ENCODE measurements at regions not wholly inside any gene's neighbourhood (a gene's known extent, or its start where the extent isn't known, plus 50 kb on each side); places are given as distances from the start of the nearest gene placed in this dataset.

DNA sequence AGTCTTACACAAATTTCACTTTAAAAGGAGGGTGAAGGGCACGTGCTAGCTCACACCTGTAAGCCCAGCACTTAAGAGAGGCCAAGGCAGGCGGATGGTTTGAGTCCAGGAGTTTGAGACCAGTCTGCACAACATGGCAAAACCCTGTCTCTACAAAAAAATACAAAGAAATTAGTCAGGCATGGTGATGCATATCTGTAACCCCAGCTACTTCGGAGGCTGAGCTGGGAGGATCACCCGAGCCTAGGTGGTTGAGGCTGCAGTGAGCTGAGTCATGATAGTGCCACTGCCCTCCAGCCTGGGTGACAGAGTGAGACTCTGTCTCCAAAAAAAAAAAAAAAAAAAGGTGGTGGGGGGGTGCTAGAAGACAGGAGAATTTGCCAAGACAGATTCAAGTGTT, 237.3 kb upstream of the KLF14 start:
- no peak for DNase-seq

- DNase-seq: no peak
Measured at GRCh38 chr7:130972201-130972600, 238.2 kb upstream of the KLF14 start.

GRCh38 chr7:130973637-130974036, 239.6 kb upstream of the KLF14 start:
- no peak for DNase-seq

DNA sequence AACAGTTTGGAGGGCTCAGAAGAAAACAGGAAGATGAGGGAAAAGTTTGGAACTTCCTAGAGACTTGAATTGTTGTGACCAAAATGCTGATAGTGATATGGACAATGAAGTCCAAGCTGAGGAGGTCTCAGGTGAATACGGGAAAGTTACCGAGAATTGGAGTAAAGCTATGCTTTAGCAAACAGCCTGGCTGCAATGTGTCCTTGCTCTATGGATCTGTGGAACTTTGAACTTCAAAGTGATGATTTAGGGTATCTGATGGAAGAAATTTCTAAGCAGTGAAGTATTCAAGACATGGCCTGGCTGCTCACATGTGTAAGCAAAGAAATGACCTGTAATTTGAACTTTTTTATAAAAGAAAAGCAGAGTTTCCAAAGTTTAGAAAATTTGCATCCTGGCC, 240.2 kb upstream of the KLF14 start:
- DNase-seq: no peak

DNA sequence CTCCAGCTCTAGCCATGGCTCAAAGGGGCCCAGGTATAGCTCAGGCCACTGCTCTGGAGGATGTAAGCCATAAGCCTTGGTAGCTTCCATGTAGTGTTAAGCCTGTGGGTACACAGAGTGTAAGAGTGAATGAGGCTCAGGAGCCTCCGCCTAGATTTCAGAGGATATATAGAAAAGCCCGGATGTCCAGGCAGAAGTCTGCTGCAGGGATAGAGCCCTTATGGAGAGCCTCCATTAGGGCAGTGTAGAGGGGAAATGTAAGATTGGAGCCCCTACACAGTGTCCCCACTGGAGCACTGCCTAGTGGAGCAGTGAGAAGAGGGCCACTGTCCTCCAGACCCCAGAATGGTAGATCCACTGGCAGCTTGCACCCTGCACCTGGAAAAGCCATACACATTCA, 240.8 kb upstream of the KLF14 start:
- DNase-seq: no peak

DNA sequence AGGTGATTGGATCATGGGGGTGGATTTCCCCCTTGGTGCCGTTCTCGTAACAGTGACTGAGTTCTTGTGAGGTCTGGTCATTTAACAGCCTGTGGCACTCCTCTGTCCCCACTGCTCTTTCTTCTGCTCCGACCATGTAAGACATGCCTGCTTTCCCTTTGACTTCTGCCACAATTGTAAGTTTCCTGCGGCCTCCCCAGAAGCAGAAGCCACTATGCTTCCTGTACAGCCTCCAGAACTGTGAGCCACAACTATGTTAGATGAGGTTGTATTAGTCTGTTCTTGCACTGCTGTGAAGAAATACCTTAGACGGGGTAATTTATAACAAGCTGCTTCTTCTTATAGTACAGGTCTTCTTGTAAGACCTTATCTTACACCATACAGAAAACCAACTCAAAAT, 241.7 kb upstream of the KLF14 start:
- no peak for DNase-seq

GRCh38 chr7:130982160-130982638, 248.2 kb upstream of the KLF14 start:
- DNase-seq: peak; percentile 40

- DNase-seq: no peak
Measured at GRCh38 chr7:130982651-130983050, 248.6 kb upstream of the KLF14 start.

GRCh38 chr7:130985361-130985760, 251.4 kb upstream of the KLF14 start:
- no peak for DNase-seq

DNA sequence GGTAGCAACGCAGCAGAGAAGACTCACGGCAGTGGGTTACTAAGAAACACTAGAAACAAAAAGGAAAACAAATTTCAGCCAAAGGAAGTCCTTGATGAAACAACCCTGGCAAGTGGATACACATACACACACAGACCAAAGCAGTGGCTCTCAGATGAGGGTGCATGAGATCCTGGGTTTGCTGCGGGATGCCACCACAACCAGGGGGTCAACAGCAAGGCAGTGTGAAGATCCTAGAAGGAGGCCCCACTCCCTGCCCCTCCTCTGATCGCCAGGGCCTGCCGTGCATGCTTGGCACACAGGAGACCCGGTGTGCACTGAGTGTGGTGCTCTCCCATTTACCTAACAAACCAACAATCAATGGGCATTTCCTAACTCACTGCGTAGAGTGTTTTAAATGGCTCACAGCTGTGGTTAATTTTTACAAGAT, 252.3 kb upstream of the KLF14 start:
- no peak for DNase-seq

- DNase-seq: no peak
Measured at GRCh38 chr7:130987092-130987491, 253.1 kb upstream of the KLF14 start.

GRCh38 chr7:130988443-130988842, 254.4 kb upstream of the KLF14 start:
- no peak for DNase-seq

GRCh38 chr7:130989101-130989795, 255.2 kb upstream of the KLF14 start:
- DNase-seq: no peak

- DNase-seq: no peak
Measured at GRCh38 chr7:130990178-130990832, 256.3 kb upstream of the KLF14 start.

DNA sequence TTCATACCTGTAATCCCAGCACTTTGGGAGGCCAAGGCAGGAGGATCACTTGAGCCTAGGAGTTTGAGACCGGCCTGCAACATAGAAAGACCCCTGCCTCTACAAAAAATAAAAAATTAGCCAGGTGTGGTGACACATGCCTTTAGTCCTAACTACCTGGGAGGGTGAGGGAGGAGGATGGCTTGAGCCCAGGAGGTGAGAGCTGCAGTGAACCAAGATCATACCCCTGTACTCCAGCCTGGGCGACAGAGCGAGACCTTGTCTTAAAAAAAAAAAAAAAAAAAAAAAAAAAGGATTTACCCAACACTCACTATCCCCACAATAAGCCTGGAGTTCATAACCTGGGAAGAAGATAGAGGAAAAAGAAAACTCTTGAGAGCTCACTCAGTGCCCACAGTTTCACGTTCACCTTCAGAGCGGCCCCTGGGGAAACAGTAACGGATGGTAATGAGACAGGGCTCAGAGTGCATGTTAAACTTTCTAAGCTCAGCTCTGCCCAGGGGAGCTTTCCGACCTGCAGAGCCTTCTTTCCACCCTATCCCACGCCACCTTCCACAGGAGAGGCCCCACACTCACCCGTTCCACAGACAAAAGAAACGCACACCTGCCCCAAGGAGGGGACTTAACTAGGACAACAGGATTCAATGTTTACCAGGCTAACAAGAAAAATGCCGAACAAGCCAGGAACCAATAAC, 259.8 kb upstream of the KLF14 start:
- no peak for DNase-seq

DNA sequence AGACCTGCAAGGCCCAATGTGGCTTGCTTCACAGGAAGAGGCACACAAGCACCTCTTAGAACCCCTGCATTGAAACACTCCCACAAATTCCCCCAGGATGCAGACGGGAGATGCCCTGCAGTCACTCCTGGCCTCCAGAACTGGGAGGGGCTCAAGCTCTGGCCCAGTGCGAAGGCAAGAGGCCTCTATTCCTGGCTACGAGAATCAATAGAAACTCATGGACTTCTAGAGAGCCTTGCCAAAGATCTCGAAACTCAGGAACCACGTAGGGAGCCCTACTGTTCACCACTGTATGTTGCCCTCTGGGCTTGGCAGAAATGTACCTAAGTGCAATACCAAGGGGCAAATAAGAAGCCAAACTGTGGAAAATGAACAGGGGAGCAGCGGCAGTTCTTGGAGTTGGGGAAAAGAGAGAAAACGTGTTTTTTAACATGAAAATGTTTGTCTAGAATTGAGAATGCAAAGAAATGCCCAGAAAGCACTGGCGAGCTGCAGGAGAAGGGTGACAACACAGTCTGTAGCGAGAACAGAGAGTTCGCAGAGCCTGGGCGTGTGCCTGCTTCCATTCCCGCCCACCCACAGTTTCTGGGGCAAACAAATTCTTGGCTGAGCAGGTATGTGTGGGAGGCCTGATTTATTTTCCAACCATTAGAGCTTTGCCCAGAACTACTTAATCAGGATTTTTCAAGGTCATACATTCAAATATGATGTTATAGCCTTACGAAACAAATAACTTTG, 260.5 kb upstream of the KLF14 start:
- DNase-seq: no peak

GRCh38 chr7:130995252-130996081, 261.5 kb upstream of the KLF14 start:
- no peak for DNase-seq

DNA sequence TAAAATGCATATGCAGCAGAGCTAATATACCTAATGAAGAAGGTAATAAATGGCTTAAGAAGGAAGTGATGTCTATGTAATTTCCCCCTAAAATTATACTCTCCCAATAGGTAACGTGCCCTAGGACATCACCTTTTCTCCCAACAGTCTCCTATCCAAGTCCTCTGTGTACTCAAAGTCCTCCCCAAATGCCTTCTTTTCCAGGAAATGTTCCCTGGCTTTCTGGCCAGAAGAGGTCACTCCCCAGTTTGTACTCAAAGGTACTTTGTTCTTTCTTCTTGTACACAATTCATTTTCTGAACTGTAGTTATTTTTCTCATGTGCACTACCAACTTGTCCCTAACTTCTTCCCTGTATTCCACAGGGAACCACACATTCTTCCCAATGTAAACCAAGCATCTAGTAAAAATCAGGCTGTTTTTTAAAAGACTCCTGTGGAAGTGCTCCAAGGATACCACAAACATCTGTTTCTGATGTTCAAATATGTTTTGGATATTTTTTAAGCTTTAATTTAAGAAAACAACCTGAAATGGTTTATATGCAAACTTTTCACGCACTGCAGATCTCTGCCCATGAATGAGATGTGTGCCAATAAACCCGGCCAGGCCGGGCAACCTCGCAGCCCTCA, 262.3 kb upstream of the KLF14 start:
- DNase-seq: no peak

DNA sequence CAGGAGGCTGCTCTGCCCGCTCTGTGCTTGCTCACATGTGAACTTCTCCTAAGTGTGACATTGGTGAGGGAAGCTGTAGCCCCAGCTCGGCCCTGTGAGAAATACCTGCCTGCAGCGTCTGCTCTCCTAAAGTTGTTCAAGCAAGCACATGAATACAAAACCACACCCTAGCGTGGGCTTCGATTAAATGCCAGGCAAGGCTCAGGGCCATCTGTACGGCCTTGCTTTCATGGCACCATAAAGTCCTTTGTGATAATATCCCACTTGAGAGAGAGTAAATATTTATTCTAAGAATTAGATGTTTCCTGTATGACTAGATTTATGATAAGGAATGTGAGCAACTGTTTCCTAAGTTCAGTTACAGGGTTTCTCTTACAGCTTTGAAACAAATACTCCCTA, 262.8 kb upstream of the KLF14 start:
- no peak for DNase-seq

- DNase-seq: no peak
Measured at GRCh38 chr7:130998993-130999602, 265.1 kb upstream of the KLF14 start.

DNA sequence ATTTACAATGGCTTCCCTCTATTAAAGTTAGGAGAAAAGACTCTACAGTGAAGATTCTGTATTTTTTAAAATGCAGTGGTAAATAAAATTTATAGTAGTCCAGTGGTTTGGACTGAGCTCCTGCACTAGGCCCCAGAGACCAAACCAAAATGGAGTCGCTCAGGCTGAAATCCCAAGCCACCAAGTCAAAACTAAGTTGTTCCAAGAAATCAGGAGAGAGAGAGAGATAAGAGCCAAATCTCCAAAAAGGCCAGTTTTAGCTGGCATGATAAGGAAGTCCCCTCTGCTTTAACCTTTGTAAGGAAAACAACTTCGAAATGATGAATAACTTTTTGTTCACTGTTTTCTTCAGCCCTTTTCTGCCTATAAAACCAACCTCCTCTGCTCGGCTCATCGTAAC, 265.9 kb upstream of the KLF14 start:
- no peak for DNase-seq

DNA sequence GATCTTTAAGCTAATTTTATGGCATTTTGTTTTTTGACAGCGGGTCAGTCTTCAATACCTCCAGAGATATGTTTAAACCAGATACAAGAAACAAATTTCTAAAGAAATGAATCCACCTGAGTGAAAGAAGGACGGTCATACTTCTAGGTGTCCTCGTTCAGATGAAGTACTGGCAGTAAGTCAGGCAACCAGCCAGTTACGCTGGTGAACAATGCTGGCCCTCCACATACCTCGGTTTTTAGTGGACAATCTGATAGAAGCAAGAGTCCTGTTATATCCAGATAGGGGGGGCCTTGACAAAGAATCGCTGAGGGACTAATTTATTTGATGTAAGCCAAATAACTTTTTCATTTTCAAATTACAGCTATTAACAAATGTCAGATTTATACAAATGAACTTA, 266.4 kb upstream of the KLF14 start:
- no peak for DNase-seq

All from RPMI8226 (cell line).